IPS DF 4.7 (cell line): ENCODE measurements at regions not wholly inside any gene's neighbourhood (a gene's known extent, or its start where the extent isn't known, plus 50 kb on each side); places are given as distances from the start of the nearest gene placed in this dataset.
"Not testable (repeated sequence)": the region's sequence is repeated elsewhere in the genome, so short reads cannot be mapped to it uniquely, and the experiment has no call there.

Source experiments
- DNase-seq: peaks from one replicate; pipeline ENCODE4 v3.0.0-alpha.2; 2013; ENCODE audit warnings: low spot score; ENCODE audit errors: extremely low read depth

DNA sequence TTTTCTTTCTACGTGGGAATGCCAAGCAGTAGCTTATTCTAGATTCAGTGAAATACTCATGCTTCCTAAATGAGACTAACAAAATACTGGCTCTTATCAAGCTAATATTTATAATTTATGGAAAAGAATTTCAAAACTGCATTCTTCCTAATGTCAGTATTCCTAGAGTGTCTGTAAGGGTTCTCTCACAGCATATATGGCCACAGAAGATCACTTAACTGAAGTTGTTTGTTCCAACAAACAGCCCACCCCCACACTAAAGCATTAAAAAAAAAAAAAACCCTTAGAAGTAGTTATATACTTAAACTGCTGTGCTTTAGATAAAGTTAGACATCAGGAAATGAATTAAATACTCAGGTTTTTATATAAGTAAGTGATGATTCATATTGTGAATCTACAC, 247.7 kb upstream of the HSF2 start:
- no peak for DNase-seq

DNA sequence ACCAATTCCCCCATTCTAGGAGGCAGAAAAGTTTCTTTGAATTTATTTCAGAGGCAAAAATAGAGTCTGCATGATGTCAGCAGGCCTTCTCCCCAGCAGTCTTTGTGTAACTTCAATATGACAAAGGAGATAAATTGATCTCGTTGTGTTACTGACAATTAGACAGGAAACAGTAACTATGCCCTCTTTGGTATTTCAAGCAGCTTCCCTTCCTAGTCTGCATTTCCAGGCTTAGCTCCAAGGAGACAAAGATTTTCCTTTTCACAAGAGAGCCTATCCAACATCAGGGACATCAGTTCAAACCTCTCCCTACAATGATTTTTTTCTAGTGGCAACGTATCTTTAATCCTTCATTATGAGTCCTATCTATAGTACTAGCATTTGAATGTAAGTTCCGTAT, 245.9 kb upstream of the HSF2 start:
- no peak for DNase-seq

DNA sequence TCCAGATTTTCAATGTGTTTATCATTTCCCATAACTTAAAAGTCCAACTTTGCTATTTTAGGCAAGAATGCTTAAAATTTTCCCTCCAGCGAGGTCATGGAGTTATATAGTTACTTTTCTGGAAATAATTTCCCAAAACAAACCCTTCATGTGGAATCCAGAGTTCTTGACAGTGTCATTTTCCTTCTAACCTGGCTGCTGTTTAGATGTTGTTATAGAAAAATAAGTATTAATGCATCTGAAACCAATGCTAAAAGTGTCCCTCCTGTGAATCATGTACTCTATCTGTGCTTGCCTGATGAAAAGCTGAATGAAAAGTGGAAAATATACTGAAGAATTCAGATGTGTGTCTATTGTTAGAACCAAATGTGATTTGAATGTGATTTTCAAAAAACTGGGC, 245.3 kb upstream of the HSF2 start:
- no peak for DNase-seq

DNA sequence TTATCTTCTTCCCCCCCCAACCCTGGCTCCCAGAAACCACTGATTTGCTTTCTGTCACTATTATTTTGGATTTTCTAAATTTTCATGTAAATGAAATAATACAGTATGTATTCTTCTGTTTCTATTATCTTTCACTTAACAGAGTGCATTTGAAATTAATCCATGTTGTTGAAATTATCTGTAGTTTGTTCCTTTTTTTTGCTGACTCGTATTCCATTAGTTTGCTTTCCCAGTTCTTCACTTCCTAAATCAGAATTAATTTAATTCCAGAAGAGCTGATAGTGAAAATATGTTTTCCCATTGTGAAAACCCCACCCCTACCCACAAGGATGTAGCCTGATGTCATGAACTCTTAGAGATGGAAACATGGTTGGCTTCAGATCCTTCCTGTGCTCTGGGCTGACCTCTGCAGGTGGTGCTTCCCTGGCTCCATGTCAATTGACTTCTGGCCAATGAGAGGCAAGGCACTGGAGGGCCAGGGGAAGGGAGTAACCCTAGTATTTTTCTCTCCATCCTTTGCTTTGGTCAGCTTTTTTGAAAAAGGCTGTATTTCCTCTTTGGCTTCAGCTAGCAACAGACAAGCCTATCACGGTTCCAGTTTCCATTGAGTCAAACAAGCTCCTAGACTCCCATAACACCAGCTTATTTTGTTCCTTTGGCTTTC, 244.4 kb upstream of the HSF2 start:
- no peak for DNase-seq

DNA sequence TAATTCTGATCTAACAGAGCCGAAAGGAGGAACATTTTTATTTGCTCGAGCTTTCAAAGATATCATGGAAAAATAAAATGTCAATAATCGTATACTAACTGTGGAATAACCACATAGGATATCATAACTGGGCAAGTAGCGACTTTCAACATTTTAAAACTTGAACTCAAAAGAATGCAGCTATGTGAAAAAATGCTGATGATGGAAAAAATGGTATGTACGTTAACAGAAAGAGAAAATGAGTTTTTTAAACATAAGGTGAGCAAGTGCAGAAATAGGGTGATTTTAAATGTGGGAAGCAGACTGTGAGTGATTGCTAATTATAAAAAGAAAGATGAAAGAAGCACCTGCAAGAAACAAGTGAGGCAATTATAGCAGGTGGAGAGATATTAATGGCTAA, 238.3 kb upstream of the HSF2 start:
- no peak for DNase-seq

DNA sequence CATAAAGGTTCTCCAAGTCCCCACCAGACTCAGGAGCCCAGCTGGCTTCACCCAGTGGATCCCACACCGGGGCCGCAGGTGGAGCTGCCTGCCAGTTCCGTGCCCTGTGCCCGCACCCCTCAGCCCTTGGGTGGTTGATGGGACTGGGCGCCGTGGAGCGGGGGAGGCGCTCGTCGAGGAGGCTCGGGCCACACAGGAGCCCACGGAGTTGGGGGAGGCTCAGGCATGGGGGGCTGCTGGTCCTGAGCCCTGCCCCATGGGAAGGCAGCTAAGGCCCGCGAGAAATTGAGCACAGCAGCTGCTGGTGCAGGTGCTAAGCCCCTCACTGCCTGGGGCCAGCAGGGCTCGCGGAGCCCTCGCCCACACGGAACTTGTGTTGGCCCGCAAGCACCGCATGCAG, 234.4 kb upstream of the HSF2 start:
- no peak for DNase-seq

DNA sequence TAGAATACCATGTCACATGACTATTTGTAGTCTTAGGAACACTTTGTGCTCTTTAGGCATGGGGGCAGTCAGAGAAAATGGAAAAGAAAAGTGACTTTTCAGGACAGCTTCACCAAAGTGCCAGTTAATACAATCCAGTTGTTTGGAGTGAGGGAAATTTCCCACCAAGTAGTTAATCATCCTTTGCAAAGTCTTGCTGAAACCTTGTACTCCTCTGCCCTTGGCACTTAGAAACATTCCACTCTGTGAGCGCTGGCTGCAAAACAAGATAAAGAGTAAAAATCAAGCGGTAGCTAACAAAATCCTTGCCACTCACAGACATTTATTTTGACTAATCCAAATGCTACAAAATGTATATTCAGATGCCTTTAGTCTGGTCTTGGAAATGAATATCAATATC, 229.2 kb upstream of the HSF2 start:
- DNase-seq, result no peak

DNA sequence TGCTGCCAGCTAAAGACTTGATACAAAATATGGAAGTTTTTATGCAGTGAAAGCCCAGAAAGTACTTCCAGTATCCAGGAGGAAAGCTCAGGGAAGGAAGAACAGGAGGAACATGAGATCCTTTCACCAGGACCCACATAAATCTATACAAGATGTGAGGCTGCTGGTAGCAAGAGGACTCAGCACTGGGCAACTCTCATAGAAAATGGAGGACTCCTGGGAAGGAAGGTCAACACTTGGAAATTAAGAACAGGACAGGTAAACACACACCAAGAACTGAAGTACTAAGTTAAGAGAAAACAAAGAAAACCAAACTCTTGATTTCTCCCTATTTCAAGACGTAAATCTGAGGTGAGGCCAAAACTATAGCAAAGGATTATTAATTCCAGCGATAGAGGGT, 220.5 kb upstream of the HSF2 start:
- DNase-seq, result no peak

DNA sequence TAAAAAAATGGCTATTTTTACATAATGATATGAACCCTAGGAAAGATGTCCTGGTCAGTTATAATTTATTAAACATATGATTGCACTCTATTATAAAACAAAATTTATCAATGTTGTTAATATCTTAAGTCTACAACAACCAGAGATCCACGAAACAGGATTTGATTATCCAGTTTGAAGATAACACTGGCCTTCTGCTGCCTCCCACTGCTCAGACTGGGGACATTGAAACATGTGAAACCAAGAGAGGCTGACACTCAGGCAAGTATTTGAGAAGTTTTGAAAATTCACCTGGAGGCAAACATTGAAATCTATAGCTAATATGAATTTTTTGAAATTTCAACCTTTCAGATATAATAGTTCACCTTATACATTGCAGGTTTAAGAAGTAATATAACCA, 219.3 kb upstream of the HSF2 start:
- no peak for DNase-seq

DNA sequence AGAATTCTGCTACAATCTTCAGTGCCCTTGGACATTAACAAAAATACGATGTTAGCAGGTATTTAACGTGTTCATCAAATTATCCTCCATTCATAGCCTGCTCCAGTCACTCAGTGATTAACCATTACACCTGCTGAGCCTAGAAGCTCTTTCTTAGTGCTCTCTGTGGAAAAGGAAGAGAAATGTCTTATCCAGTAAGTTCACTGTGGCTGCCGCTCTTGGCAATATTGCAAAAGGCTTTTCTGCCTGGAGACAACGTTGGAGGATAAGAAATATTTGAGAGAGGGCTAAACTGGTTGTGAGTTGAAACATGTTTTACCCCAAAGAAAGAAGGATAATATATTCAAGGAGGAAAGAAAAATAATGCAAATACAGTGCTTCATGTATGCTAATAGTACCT, 217.4 kb upstream of the HSF2 start:
- no peak for DNase-seq

DNA sequence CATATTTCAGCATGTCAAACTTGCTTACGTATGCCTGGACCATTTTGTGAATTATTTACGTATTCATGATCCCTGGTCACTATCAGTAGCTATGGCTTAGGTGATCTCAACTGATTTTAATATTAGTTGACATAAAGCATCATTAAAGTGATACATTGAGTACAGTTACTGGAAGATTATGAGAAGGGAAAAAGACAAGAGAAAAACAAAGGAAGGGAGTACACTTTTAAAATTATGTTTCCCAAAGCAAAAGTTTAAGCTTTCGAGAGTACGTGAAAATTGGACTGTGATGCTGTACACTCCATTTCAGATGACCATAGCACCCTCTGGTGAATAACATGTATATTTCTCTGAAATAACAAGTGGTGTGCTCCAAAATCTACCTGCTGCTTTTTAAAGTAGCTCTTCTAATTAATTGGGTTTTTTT, 215.0 kb upstream of the HSF2 start:
- no peak for DNase-seq

DNA sequence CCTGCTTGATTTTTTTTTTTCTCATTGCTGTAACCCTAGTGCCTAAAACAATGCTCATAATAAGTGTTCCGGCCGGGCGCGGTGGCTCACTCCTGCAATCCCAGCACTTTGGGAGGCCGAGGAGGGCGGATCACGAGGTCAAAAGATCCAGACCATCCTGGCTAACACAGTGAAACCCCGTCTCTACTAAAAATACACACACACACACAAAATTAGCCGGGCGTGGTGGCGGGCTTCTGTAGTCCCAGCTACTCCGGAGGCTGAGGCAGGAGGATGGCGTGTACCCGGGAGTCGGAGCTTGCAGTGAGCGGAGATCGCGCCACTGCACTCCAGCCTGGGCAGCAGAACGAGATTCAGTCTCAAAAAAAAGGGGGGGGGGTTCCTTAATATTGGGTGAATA, 214.0 kb upstream of the HSF2 start:
- not testable (repeated sequence) for DNase-seq

DNA sequence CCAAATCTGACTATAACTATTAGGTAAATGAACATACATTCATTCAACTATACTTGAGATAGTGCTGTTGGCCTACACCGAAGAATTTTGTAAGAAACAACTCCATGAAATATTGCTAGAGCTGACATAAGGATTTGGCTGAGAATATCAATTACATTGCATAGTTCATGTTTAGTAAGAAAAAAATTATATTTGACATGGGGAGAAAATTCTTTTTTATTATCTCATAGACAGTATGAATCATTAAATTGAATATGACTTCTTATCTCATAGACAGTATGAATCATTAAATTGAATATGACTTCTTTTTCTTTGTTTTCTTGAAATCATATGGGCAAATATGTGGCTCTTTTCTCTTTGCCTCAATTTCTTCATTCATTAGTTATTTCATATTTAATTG, 212.3 kb upstream of the HSF2 start:
- DNase-seq, result no peak

DNA sequence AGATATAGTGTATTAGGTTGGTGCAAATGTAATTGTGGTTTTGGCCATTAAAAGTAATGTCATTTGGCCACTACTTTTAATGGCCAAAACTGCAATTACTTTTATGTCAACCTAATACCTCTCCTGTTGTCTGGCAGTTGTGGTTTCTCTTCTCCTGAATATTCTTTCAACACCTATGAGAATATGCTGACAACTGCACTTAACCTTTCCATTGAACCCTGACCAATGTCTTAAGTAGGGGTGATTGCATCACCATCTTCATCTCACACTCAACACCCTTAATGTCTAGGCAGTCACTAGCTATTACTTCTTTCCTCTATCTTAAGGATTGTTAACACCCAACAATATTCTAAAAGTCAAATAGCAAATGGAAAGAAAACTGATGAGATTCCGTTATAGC, 200.5 kb upstream of the HSF2 start:
- DNase-seq, result no peak

DNA sequence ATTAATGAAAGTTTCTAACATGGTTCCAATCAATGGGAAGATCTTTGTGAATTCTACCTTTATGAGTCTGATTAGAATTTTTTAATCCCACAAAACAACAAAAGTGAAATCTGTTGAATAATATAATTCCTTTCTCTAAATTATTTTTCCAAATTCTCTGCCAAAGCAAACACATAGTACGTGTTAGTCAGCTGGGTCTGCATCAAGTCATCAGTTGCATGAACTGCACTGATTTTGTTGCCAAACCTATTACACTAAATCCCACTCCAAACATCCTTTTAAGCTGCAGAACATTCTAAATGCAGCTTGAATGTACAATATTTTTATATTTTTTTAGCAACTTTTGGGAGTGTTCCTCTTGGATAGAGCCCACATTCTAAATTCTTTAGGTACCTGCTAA, 199.0 kb upstream of the HSF2 start:
- DNase-seq, result no peak

DNA sequence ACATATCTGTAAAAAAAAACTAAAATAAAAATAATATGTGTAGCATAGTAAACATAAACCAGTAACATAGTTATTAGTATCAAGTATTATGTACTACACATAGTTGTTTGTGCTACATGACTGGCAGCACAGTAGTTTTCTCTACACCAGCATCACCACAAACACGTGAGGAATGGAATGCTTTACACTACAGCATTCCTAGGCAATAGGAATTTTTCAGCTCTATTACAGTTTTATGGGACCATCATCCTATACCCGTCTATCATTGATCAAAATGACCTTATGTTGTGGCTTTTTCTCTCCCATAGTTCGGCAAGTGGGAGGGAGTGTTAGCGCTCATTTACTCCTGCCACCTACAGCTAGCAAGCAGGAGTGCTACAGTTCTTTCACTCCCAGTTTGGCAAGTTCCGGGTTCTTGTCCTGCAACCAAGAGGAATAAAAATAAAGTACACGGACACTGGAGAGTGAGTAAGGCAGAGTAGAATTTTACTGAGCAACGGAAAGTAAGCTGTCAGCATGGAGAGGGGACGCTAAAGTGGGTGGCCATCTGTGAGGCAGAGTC, 196.8 kb upstream of the HSF2 start:
- DNase-seq, result peak; percentile 3

DNA sequence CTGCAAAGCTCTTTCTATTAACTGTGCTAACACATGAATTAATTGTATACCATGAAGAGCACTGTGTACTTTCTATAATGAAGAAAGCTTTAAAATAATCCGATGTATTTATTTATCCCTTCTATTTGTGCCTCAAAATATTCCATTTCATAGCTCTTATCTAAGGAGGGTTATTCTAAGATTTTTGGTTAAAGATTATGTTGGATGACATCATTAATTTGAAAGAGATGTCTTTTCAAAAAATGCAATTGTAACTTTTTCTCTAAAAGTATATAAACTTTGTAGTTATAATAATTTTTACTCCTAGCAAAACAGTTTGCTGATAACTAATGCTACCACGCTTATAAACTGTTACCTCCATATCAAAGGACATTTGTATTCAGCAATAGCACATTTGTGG, 192.4 kb upstream of the HSF2 start:
- DNase-seq, result no peak

DNA sequence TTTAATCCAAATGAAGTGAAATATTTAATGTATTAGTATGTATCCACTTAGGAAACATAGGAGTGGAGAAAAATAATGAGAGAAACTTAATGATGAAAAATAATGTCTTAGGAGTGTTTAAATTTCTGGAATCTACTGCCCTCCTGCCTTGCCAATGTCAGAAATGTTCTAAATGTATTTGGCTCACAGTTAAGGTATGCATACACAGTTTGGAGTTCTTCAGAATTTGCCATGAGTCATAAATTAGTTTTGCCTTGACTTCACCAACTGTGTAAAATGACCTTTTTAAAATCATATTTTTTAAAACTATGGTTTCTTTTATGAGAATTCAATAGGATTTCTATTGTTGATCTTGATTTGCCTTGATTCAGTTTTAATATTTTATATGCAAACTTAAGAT, 191.7 kb upstream of the HSF2 start:
- DNase-seq, result no peak

DNA sequence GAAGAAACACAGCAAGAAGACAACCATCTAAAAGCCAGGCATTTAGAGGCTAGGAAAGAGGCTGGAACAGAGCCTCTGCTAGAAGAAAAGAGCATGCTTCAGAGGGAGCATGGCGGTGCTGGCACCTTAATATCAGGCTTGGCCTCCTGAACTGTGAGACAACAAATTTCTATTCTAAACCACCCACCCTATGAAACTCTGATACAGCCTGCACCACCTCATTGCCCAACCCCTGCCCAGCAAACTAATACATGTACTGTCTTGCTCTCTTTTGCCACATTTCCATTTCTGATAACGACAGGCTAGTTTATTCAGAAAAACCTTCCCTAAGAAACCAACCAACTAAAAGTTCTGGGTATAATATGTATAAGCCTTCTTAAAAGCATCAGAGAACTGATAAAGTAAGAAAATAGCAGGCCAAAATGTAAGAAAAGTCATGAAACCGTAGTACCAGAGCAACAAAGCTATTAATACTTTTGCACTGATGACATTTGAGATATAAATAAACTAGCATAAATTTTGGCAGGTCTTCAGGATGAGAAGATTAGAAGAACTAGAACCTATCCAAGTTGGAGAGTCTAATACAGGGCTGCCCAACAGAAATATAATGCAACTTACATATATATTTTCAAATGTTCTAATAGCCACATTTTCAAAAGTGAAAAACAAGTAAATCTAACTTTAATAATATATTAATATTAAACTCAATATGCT, 184.7 kb upstream of the HSF2 start:
- DNase-seq, result no peak

DNA sequence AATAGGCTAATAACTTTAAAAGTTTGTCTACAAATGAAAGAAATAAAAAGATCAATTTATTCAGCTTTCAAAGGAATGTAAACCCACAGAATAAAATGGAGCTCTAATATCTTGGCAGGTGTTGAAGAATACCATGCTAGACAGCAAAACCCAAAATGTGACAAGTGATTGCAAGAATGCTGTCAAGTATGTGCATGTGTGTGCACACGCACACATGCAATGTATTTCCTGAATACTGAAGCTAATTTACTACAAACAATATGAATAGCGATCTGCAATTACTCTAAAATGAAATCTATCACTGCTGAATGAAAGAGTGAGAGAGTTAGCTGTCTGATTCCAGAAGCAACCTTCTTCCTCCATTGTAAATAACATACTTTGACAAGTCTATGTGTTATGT, 179.2 kb upstream of the HSF2 start:
- no peak for DNase-seq

DNA sequence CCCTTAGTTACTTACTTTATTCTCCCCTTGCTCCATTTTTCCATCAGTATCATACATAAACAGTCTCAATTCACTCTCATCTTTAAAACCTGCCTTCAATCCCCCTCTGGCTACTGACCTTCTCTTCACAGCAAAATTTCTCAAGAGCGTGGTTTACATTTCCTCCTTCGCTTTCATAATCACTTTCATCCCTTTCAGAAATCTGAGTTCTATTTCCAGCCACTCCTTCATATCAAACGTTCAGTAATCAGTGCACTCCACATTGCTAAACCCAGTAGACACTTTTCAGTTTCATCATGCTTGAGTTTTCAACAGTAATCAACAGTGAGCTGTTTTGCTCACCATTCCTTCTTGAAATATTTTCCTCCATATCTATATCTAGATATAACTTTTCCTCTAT, 176.7 kb upstream of the HSF2 start:
- DNase-seq, result no peak

DNA sequence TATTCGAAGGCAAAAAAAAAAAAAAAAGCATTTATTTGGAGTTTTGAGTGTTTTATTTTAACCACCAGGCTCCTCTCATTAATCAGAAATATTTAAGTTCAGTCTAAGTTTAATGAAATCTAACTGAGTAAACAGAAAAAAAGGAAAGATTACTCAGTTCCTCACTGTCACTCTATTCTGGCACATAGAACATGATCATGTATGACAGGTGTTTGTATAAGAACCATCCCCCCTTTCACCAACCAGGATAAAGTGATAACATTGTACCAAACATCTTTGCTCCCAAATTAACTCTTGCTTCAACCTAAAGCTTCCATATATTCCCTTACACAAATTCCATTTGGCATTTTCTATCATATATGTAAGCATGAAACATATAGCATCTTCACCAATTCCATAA, 176.2 kb upstream of the HSF2 start:
- no peak for DNase-seq

DNA sequence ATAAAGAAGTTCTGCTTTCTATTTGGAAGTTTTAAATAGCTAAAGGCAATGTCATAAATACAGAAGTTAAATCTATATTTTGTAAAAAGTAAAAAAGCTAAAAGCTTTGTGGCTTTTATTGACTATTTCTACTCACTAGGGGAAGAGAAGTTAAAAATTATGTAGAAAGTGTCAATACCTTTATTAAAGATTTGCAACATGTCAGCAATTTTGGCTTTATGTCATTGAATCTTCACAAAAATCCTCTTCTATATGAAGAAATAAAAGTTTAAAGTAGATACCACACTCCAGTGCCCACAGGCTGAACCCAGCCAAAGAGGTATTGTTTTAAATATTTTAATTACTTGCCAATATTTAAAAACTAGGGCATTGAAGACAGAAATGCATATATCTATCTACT, 160.6 kb upstream of the HSF2 start:
- DNase-seq, result no peak
